Endothelial cell of umbilical vein (primary cell): ENCODE measurements at regions not wholly inside any gene's neighbourhood (a gene's known extent, or its start where the extent isn't known, plus 50 kb on each side); places are given as distances from the start of the nearest gene placed in this dataset.

Source experiments
- BruUV-seq: library from RNA; stranded (reverse); fragments of 400-500 nt; replicated peaks from 2 replicates; lab custom pipeline; 2021; lab: Mats Ljungman, UMichigan
- CTCF ChIA-PET: fragments of 300-600, 350-600 bp; sonication (Branson Sonifier 250); formaldehyde crosslinking; loops from one replicate; lab custom pipeline; 2021; ENCODE audit warnings: antibody characterized with exemption, inconsistent platforms; lab: Charles Lee
- POLR2A ChIA-PET: fragments of 300-600, 350-600 bp; sonication (Branson Sonifier 250); formaldehyde crosslinking; loops from one replicate; lab custom pipeline; 2021; ENCODE audit warnings: antibody characterized with exemption, inconsistent platforms; lab: Charles Lee
- DNase-seq: peaks from one replicate; pipeline ENCODE4 v3.0.0-alpha.2; 2011; ENCODE audit warnings: low read depth, low spot score
- FAIRE-seq: peaks from 2 replicates; lab custom pipeline; 2011; peaks lifted over from hg19 to GRCh38; lab: Jason Lieb, UNC
- H2AFZ ChIP-seq: 2 replicates; pipeline ENCODE4 v1.6.0; 2012; ENCODE audit warnings: low read depth, low read length, control low read depth, inconsistent platforms
- H3K27ac ChIP-seq: 2 replicates; pipeline ENCODE4 v1.5.1; 2011; ENCODE audit warnings: low read depth, mild to moderate bottlenecking, control low read depth, low read length, moderate library complexity; ENCODE audit not compliant: insufficient read depth
- H3K27me3 ChIP-seq, 2 experiments: 2 replicates each; pipeline versions ENCODE4 v1.6.0 to v1.6.1; 2011; ENCODE audit warnings: low read length in 2 of 2, mixed read lengths in 1 of 2; ENCODE audit not compliant: control insufficient read depth in 2 of 2, insufficient read depth in 2 of 2
- H3K36me3 ChIP-seq, 2 experiments: 2 replicates in 1 of 2; 3 replicates in 1 of 2; pipeline ENCODE4 v1.5.1; 2011; ENCODE audit warnings: low read length in 2 of 2, mild to moderate bottlenecking in 1 of 2, moderate library complexity in 1 of 2; ENCODE audit not compliant: control insufficient read depth in 2 of 2, insufficient read depth in 2 of 2; ENCODE audit errors: extremely low read depth in 1 of 2
- H3K4me1 ChIP-seq: 3 replicates; pipeline ENCODE4 v1.5.1; 2011; ENCODE audit warnings: mild to moderate bottlenecking, low read length; ENCODE audit not compliant: control insufficient read depth, insufficient read depth; ENCODE audit errors: extremely low read depth
- H3K4me2 ChIP-seq: 2 replicates; pipeline ENCODE4 v1.6.1; 2011; ENCODE audit warnings: low read length, control low read depth, mixed read lengths; ENCODE audit not compliant: insufficient read depth
- H3K4me3 ChIP-seq, 3 experiments: fragments of 200-600 bp in 1 of 3; sonication (generic), shearing (Covaris generic) in 1 of 3; replicated peaks in 1 of 3; 2 replicates each; pipeline ENCODE4 v1.5.1; 2011 to 2016; ENCODE audit warnings: control low read depth in 3 of 3, low read length in 3 of 3, mild to moderate bottlenecking in 2 of 3, inconsistent platforms in 1 of 3, low read depth in 1 of 3, moderate library complexity in 1 of 3; ENCODE audit not compliant: insufficient read depth in 1 of 3
- H3K79me2 ChIP-seq: 2 replicates; pipeline ENCODE4 v1.6.0; 2012; ENCODE audit warnings: low read length, inconsistent platforms; ENCODE audit not compliant: control insufficient read depth, insufficient read depth
- H3K9ac ChIP-seq: replicated peaks from 2 replicates; pipeline ENCODE3; 2011; ENCODE audit warnings: low read length, control low read depth; ENCODE audit not compliant: insufficient read depth; ENCODE audit errors: extremely low read depth
- H3K9me1 ChIP-seq: replicated peaks from 3 replicates; pipeline ENCODE4 v1.6.0; 2011; ENCODE audit warnings: mild to moderate bottlenecking, low read length; ENCODE audit not compliant: control insufficient read depth, insufficient read depth; ENCODE audit errors: extremely low read depth
- H3K9me3 ChIP-seq: replicated peaks from 2 replicates; pipeline ENCODE4 v1.5.1; 2012; ENCODE audit warnings: low read length, inconsistent platforms; ENCODE audit not compliant: control insufficient read depth, insufficient read depth
- H4K20me1 ChIP-seq: replicated peaks from 2 replicates; pipeline ENCODE3; 2011; ENCODE audit warnings: mild to moderate bottlenecking, low read length; ENCODE audit not compliant: control insufficient read depth, insufficient read depth; ENCODE audit errors: extremely low read depth
- CTCF ChIP-seq, 2 donors: IDR thresholded peaks; 1 replicate in 1 of 2; 2 replicates in 1 of 2; pipeline ENCODE4 v1.5.1; 2011; ENCODE audit warnings: low read length in 2 of 2, mild to moderate bottlenecking in 2 of 2, moderate library complexity in 2 of 2, control low read depth in 1 of 2, inconsistent platforms in 1 of 2, low read depth in 1 of 2; ENCODE audit not compliant: insufficient read depth in 1 of 2; ENCODE audit errors: extremely low read depth in 1 of 2
- EZH2 ChIP-seq: IDR thresholded peaks from 2 replicates; pipeline ENCODE4 v1.6.1; 2012; ENCODE audit warnings: borderline replicate concordance, low read depth, mild to moderate bottlenecking, moderate library complexity, low read length, inconsistent platforms; ENCODE audit not compliant: severe bottlenecking
- FOS ChIP-seq: IDR thresholded peaks from 2 replicates; pipeline ENCODE4 v1.6.1; 2011; ENCODE audit warnings: mild to moderate bottlenecking, low read length, moderate library complexity, borderline replicate concordance; ENCODE audit not compliant: insufficient read depth
- GATA2 ChIP-seq: IDR thresholded peaks from 2 replicates; pipeline ENCODE4 v1.7.0; 2011; ENCODE audit warnings: low read depth, mild to moderate bottlenecking, moderate library complexity, mixed read lengths, low read length; ENCODE audit not compliant: insufficient read length, insufficient read depth
- JUN ChIP-seq: IDR thresholded peaks from 2 replicates; pipeline ENCODE4 v1.6.1; 2011; ENCODE audit warnings: borderline replicate concordance, low read depth; ENCODE audit not compliant: insufficient read length, insufficient read depth
- MYC ChIP-seq: IDR thresholded peaks from one replicate; pipeline ENCODE4 v1.6.1; 2011; ENCODE audit warnings: mild to moderate bottlenecking, low read depth, low read length
- POLR2A ChIP-seq: IDR thresholded peaks from 2 replicates; pipeline ENCODE4 v1.6.1; 2012; ENCODE audit warnings: low read depth, mild to moderate bottlenecking, control low read depth, low read length
- POLR2AphosphoS5 ChIP-seq: IDR thresholded peaks from 2 replicates; pipeline ENCODE4 v1.6.1; 2012; ENCODE audit warnings: low read depth, mild to moderate bottlenecking, control low read depth, low read length, moderate library complexity; ENCODE audit not compliant: insufficient read depth
- dilution Hi-C: fragments of 300-500 bp; cut with MboI; formaldehyde crosslinking; loops from one replicate; pipeline ENCODE4 v1.15.0; 2019; ENCODE audit warnings: low sequenced_read_pairs; ENCODE audit not compliant: extremely low pct_ligation_motif_present
- intact Hi-C: fragments of 100-400 bp; cut with micrococcal nuclease; formaldehyde crosslinking; loops from one replicate; pipeline ENCODE4 v1.10.0; 2022
- TF ChIP-seq, protein P1 (sequence below): IDR thresholded peaks from 2 replicates; pipeline ENCODE4 v1.6.1; 2011; ENCODE audit not compliant: insufficient read depth, insufficient read length

GRCh38 chr12:92334552-92334951 lies 188.9 kb upstream of the BTG1 start:
- intact Hi-C loops: no loop called here
- Histone ChIP-seq H3K4me2 (no peak overlapping the region), H3K27ac (no peak overlapping the region), H3K4me3 (no peak overlapping the region), H3K9me1 (no peaks in the 10 kb centered on the region), H2AFZ (no peak overlapping the region), H3K9ac (no peak overlapping the region), H3K36me3 (no peaks in the 10 kb centered on the region), H3K27me3 (no peaks in the 10 kb centered on the region), H4K20me1 (no peaks in the 10 kb centered on the region), H3K79me2 (no peaks in the 10 kb centered on the region), H3K4me1 (no peaks in the 10 kb centered on the region), H3K9me3 (no peaks in the 10 kb centered on the region)
- BruUV-seq: no TSS peak
- CTCF ChIA-PET: interaction anchor here (1.3 kb wide), 1 partner anchor 952 kb away, joined by 3 read pairs; no protein-coding TSS in a partner anchor
- TF ChIP-seq JUN (no peak), POLR2A (no peak), FOS (no peak), POLR2AphosphoS5 (no peak), EZH2 (no peak)
- FAIRE-seq (no peak), DNase-seq (no peak)
- dilution Hi-C loops: no loop called here
- POLR2A ChIA-PET: no interaction called here

DNA sequence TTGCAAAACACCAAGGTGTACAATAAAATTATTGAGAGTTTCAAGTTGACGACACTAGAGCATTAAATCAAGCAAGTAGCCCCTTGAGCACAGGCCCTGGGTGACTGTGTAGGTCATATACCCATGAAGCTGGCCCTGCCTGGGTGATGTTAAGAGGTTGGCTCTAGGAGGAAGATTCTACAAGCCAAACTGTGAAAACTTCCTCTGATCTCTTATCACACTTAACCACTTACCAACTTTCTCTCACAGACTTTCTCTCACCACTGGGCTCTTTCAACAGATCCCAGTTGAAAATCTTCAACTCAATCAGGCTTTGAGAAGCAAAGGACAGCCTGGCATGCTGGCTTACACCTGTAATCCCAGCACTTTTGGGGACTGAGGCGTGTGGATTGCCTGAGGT lies 186.9 kb upstream of the BTG1 start:
- H3K9me3 ChIP-seq: no peaks in the 10 kb centered on the region
- TF ChIP-seq CTCF (IDR thresholded peaks at IDR 0.05; ENCODE audit: extremely low read depth in 1 of 2, insufficient read depth in 1 of 2, low read depth in 1 of 2, low read length in 2 of 2) (no peak), MYC (no peak), JUN (no peak), GATA2 (no peak), EZH2 (no peak), POLR2AphosphoS5 (no peak), POLR2A (no peak)
- TF ChIP-seq, protein P1, sequence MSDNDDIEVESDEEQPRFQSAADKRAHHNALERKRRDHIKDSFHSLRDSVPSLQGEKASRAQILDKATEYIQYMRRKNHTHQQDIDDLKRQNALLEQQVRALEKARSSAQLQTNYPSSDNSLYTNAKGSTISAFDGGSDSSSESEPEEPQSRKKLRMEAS: no peak
- no peaks in the 10 kb centered on the region for H3K27me3 ChIP-seq
- no peaks in the 10 kb centered on the region for H4K20me1 ChIP-seq
- H3K36me3 ChIP-seq: no peaks in the 10 kb centered on the region
- no peak overlapping the region for H3K4me3 ChIP-seq
- no peak overlapping the region for H3K4me2 ChIP-seq
- no peak overlapping the region for H3K9ac ChIP-seq
- dilution Hi-C loops (no loop called here), intact Hi-C loops (no loop called here)
- H3K79me2 ChIP-seq: no peaks in the 10 kb centered on the region
- DNase-seq (no peak), FAIRE-seq (no peak)
- no TSS peak for BruUV-seq
- ChIA-PET POLR2A (no interaction called here), CTCF (interaction anchor here (1.3 kb wide), 1 partner anchor 170 kb away, joined by 3 read pairs; no protein-coding TSS in a partner anchor)
- no peaks in the 10 kb centered on the region for H3K9me1 ChIP-seq
- no peak overlapping the region for H3K27ac ChIP-seq
- no peak overlapping the region for H2AFZ ChIP-seq
- H3K4me1 ChIP-seq: no peaks in the 10 kb centered on the region
